ENCODE measurements at regions not wholly inside any gene's neighbourhood (a gene's known extent, or its start where the extent isn't known, plus 50 kb on each side); places are given as distances from the start of the nearest gene placed in this dataset.
A peak's percentile ranks its signal among the peaks of the same experiment; 100 is the strongest.

GRCh38 chr20:6533761-6534479 lies 233.6 kb upstream of the BMP2 start:
- no peak for DNase-seq (ENCODE audit: low spot score in 2 of 2)
- Histone ChIP-seq H3K4me3 (peak overlapping the region; percentile 10), H3K27me3 (no peaks in the 10 kb centered on the region), H3K9me3 (no peaks in the 10 kb centered on the region), H3K27ac (no peak overlapping the region), H3K36me3 (no peaks in the 10 kb centered on the region), H3K4me1 (no peaks in the 10 kb centered on the region)
- no peak for TF ChIP-seq CTCF (IDR thresholded peaks at IDR 0.05)
- intact Hi-C loops (cut with DNase I) = no loop called here

GRCh38 chr20:6533351-6533750 lies 234.1 kb upstream of the BMP2 start:
- no peaks in the 10 kb centered on the region for H3K36me3 ChIP-seq
- no peaks in the 10 kb centered on the region for H3K4me1 ChIP-seq
- intact Hi-C loops (cut with DNase I) = no loop called here
- no peaks in the 10 kb centered on the region for H3K27me3 ChIP-seq
- H3K9me3 ChIP-seq = no peaks in the 10 kb centered on the region
- H3K27ac ChIP-seq = no peak overlapping the region
- TF ChIP-seq CTCF (IDR thresholded peaks at IDR 0.05) = no peak
- DNase-seq (ENCODE audit: low spot score in 2 of 2) = no peak
- no peak overlapping the region for H3K4me3 ChIP-seq

GRCh38 chr20:6530779-6531315 lies 236.6 kb upstream of the BMP2 start:
- Histone ChIP-seq H3K4me1 (no peaks in the 10 kb centered on the region), H3K36me3 (no peaks in the 10 kb centered on the region), H3K27ac (no peak overlapping the region), H3K4me3 (no peak overlapping the region), H3K27me3 (no peaks in the 10 kb centered on the region), H3K9me3 (no peaks in the 10 kb centered on the region)
- intact Hi-C loops (cut with DNase I) = no loop called here
- DNase-seq (ENCODE audit: low spot score in 2 of 2) = no peak
- no peak for TF ChIP-seq CTCF (IDR thresholded peaks at IDR 0.05)

- Histone ChIP-seq H3K27ac (no peak overlapping the region), H3K36me3 (no peaks in the 10 kb centered on the region), H3K4me3 (no peak overlapping the region), H3K9me3 (no peaks in the 10 kb centered on the region), H3K4me1 (no peaks in the 10 kb centered on the region), H3K27me3 (no peaks in the 10 kb centered on the region)
- DNase-seq (ENCODE audit: low spot score in 2 of 2) = no peak
- intact Hi-C loops (cut with DNase I) = no loop called here
- no peak for TF ChIP-seq CTCF (IDR thresholded peaks at IDR 0.05)
These were observed 237.2 kb upstream of the BMP2 start for GRCh38 chr20:6530254-6530653.

- TF ChIP-seq CTCF (IDR thresholded peaks at IDR 0.05) = no peak
These were observed 241.8 kb upstream of the BMP2 start for GRCh38 chr20:6525447-6526303.

More at GRCh38 chr20:6525447-6526303, 241.8 kb upstream of the BMP2 start:
- no peak overlapping the region for H3K27ac ChIP-seq
- no peak overlapping the region for H3K4me3 ChIP-seq
- H3K4me1 ChIP-seq = no peaks in the 10 kb centered on the region
- H3K27me3 ChIP-seq = no peaks in the 10 kb centered on the region
- no peak for DNase-seq (ENCODE audit: low spot score in 2 of 2)
- intact Hi-C loops (cut with DNase I) = no loop called here
- peaks cover 0 to 14% of the 10 kb centered on the region in 2 donors for H3K9me3 ChIP-seq
- H3K36me3 ChIP-seq = no peaks in the 10 kb centered on the region
